ENCODE measurements at regions not wholly inside any gene's neighbourhood (a gene's known extent, or its start where the extent isn't known, plus 50 kb on each side); places are given as distances from the start of the nearest gene placed in this dataset.
A peak's percentile ranks its signal among the peaks of the same experiment; 100 is the strongest.
"Not testable (repeated sequence)": the region's sequence is repeated elsewhere in the genome, so short reads cannot be mapped to it uniquely, and the experiment has no call there.

DNA sequence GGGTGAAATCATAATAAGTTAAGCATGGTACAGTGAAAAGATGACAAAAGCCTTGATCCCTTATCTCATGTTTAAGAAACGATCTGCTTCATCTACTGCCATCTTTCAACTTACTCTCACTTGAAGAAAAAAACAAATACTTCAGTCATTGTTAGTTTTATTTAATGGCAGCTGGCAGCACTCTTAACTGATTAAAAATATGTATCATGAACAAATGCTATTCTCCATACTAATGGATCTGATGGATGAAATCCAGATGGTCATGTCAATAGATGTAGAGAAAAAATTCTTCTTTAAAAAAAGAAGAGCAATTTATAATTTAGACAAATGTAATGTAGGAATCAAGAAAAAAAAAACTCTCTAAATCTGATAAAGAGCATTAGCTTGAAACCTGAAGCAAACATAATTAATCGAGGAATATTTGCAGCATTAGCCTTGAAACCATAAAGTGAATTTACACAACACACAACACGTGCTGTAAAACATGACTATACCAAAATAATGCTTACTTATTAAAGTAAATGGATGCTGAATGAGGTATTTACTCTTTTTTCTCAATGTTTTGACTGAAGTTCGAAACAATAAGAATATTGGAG, 579.0 kb upstream of the ADAMTS5 start:
- Histone ChIP-seq H2AFZ (ENCODE audit: control insufficient read depth, low read length) (no peak overlapping the region), H3K9me3 (ENCODE audit: control insufficient read depth, low read depth, low read length) (no peaks in the 10 kb centered on the region), H3K27me3 (ENCODE audit: control insufficient read depth, extremely low read depth, insufficient read depth, low read length) (no peaks in the 10 kb centered on the region), H3K27ac (ENCODE audit: control insufficient read depth, insufficient read depth, low read length) (no peak overlapping the region), H3K9ac (ENCODE audit: control insufficient read depth, extremely low read depth, insufficient read depth, low read length) (no peak overlapping the region), H3K4me2 (ENCODE audit: control insufficient read depth, extremely low read depth, insufficient read depth, low read depth, low read length) (no peak overlapping the region), H3K4me3 (ENCODE audit: control insufficient read depth in 2 of 3, extremely low read depth in 1 of 3, insufficient read depth in 2 of 3, low read depth in 1 of 3, low read length in 3 of 3) (no peak overlapping the region), H3K9me1 (ENCODE audit: control insufficient read depth, extremely low read depth, insufficient read depth, low read length) (no peaks in the 10 kb centered on the region), H3K4me1 (ENCODE audit: control insufficient read depth, extremely low read depth, insufficient read depth, low read length) (no peaks in the 10 kb centered on the region), H3K79me2 (ENCODE audit: control insufficient read depth, insufficient read depth, low read length) (no peaks in the 10 kb centered on the region), H3K36me3 (ENCODE audit: control insufficient read depth in 2 of 2, extremely low read depth in 1 of 2, insufficient read depth in 2 of 2, low read length in 2 of 2) (no peaks in the 10 kb centered on the region), H4K20me1 (ENCODE audit: control insufficient read depth, extremely low read depth, insufficient read depth, low read length) (no peaks in the 10 kb centered on the region)
- TF ChIP-seq, protein P1, sequence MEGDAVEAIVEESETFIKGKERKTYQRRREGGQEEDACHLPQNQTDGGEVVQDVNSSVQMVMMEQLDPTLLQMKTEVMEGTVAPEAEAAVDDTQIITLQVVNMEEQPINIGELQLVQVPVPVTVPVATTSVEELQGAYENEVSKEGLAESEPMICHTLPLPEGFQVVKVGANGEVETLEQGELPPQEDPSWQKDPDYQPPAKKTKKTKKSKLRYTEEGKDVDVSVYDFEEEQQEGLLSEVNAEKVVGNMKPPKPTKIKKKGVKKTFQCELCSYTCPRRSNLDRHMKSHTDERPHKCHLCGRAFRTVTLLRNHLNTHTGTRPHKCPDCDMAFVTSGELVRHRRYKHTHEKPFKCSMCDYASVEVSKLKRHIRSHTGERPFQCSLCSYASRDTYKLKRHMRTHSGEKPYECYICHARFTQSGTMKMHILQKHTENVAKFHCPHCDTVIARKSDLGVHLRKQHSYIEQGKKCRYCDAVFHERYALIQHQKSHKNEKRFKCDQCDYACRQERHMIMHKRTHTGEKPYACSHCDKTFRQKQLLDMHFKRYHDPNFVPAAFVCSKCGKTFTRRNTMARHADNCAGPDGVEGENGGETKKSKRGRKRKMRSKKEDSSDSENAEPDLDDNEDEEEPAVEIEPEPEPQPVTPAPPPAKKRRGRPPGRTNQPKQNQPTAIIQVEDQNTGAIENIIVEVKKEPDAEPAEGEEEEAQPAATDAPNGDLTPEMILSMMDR (optimal IDR thresholded peaks at IDR 0.05 in 1 of 3, IDR thresholded peaks at IDR 0.05 in 1 of 3, conservative IDR thresholded peaks at IDR 0.05 in 1 of 3; ENCODE audit: extremely low read depth in 1 of 3, insufficient read depth in 2 of 3, low read length in 3 of 3): no peak
- TF ChIP-seq EZH2 (IDR thresholded peaks at IDR 0.05; ENCODE audit: low read length): no peak
- FAIRE-seq (peak; percentile 36), DNase-seq (ENCODE audit: low read depth, low spot score) (no peak)
- dilution Hi-C loops (cut with MboI; ENCODE audit: extremely low pct_ligation_motif_present, low sequenced_read_pairs): no loop called here

DNA sequence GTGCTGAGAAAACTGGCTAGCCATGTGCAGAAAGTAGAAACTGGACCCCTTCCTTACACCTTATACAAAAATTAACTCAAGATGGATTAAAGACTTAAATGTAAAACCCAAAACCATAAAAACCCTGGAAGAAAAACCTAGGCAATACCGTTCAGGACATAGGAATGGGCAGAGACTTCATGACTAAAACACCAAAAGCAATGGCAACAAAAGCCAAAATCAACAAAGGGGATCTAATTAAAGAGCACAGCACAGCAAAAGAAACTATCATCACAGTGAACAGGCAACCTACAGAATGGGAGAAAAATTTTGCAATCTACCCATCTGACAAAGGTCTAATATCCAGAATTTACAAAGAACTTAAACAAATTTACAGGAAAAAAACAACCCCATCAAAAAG, 575.2 kb upstream of the ADAMTS5 start:
- H4K20me1 ChIP-seq (ENCODE audit: control insufficient read depth, extremely low read depth, insufficient read depth, low read length); DNase-seq (ENCODE audit: low read depth, low spot score); H3K9me3 ChIP-seq (ENCODE audit: control insufficient read depth, low read depth, low read length); H3K4me3 ChIP-seq (ENCODE audit: control insufficient read depth in 2 of 3, extremely low read depth in 1 of 3, insufficient read depth in 2 of 3, low read depth in 1 of 3, low read length in 3 of 3); H3K4me1 ChIP-seq (ENCODE audit: control insufficient read depth, extremely low read depth, insufficient read depth, low read length); H3K79me2 ChIP-seq (ENCODE audit: control insufficient read depth, insufficient read depth, low read length); H3K9ac ChIP-seq (ENCODE audit: control insufficient read depth, extremely low read depth, insufficient read depth, low read length); H3K27ac ChIP-seq (ENCODE audit: control insufficient read depth, insufficient read depth, low read length); dilution Hi-C loops (cut with MboI; ENCODE audit: extremely low pct_ligation_motif_present, low sequenced_read_pairs); FAIRE-seq; H3K4me2 ChIP-seq (ENCODE audit: control insufficient read depth, extremely low read depth, insufficient read depth, low read depth, low read length); H2AFZ ChIP-seq (ENCODE audit: control insufficient read depth, low read length); H3K36me3 ChIP-seq (ENCODE audit: control insufficient read depth in 2 of 2, extremely low read depth in 1 of 2, insufficient read depth in 2 of 2, low read length in 2 of 2); H3K27me3 ChIP-seq (ENCODE audit: control insufficient read depth, extremely low read depth, insufficient read depth, low read length); H3K9me1 ChIP-seq (ENCODE audit: control insufficient read depth, extremely low read depth, insufficient read depth, low read length): not testable (repeated sequence)

DNA sequence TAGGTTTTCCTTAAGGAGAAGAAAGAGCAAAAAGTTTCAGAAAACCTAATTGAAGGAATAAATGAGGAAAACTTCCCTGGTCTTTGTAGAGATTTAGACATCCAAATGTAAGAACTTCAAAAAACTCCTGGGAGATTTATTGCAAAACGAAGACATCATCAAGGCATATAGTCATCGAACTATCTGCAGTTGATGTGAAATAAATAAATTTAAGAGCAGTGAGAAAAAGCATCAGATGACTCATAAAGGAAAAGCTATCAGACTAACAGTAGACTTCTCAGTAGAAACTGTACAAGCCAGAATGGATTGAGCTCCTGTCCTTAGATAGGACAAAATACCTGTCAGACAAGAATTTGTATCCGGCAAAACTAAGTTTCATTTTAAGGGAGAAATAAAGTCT, 569.4 kb upstream of the ADAMTS5 start:
- dilution Hi-C loops (cut with MboI; ENCODE audit: extremely low pct_ligation_motif_present, low sequenced_read_pairs): no loop called here
- H3K27me3 ChIP-seq (ENCODE audit: control insufficient read depth, extremely low read depth, insufficient read depth, low read length): no peaks in the 10 kb centered on the region
- H3K79me2 ChIP-seq (ENCODE audit: control insufficient read depth, insufficient read depth, low read length): no peaks in the 10 kb centered on the region
- no peaks in the 10 kb centered on the region for H3K9me3 ChIP-seq (ENCODE audit: control insufficient read depth, low read depth, low read length)
- DNase-seq (ENCODE audit: low read depth, low spot score) (no peak), FAIRE-seq (no peak)
- H3K4me2 ChIP-seq (ENCODE audit: control insufficient read depth, extremely low read depth, insufficient read depth, low read depth, low read length): no peak overlapping the region
- H3K4me1 ChIP-seq (ENCODE audit: control insufficient read depth, extremely low read depth, insufficient read depth, low read length): no peaks in the 10 kb centered on the region
- no peak for TF ChIP-seq EZH2 (IDR thresholded peaks at IDR 0.05; ENCODE audit: low read length)
- TF ChIP-seq, protein P1 (optimal IDR thresholded peaks at IDR 0.05 in 1 of 3, IDR thresholded peaks at IDR 0.05 in 1 of 3, conservative IDR thresholded peaks at IDR 0.05 in 1 of 3; ENCODE audit: extremely low read depth in 1 of 3, insufficient read depth in 2 of 3, low read length in 3 of 3): no peak
- no peaks in the 10 kb centered on the region for H3K36me3 ChIP-seq (ENCODE audit: control insufficient read depth in 2 of 2, extremely low read depth in 1 of 2, insufficient read depth in 2 of 2, low read length in 2 of 2)
- no peaks in the 10 kb centered on the region for H3K9me1 ChIP-seq (ENCODE audit: control insufficient read depth, extremely low read depth, insufficient read depth, low read length)
- no peak overlapping the region for H2AFZ ChIP-seq (ENCODE audit: control insufficient read depth, low read length)
- H3K9ac ChIP-seq (ENCODE audit: control insufficient read depth, extremely low read depth, insufficient read depth, low read length): no peak overlapping the region
- no peak overlapping the region for H3K4me3 ChIP-seq (ENCODE audit: control insufficient read depth in 2 of 3, extremely low read depth in 1 of 3, insufficient read depth in 2 of 3, low read depth in 1 of 3, low read length in 3 of 3)
- H3K27ac ChIP-seq (ENCODE audit: control insufficient read depth, insufficient read depth, low read length): no peak overlapping the region
- no peaks in the 10 kb centered on the region for H4K20me1 ChIP-seq (ENCODE audit: control insufficient read depth, extremely low read depth, insufficient read depth, low read length)
